OCI-LY1 (cell line): ENCODE measurements at regions not wholly inside any gene's neighbourhood (a gene's known extent, or its start where the extent isn't known, plus 50 kb on each side); places are given as distances from the start of the nearest gene placed in this dataset.

Experiments
- H2AFZ ChIP-seq: fragments of 200-600 bp; sonication (generic), shearing (Covaris generic); 2 replicates; pipeline ENCODE4 v1.6.0; 2014; ENCODE audit warnings: antibody characterized with exemption, mild to moderate bottlenecking, low read length
- H3F3A ChIP-seq: fragments of 200-600 bp; sonication (generic), shearing (Covaris generic); 2 replicates; pipeline ENCODE4 v1.6.0; 2014; ENCODE audit warnings: mild to moderate bottlenecking, antibody characterized with exemption, low read length, moderate library complexity; ENCODE audit not compliant: insufficient read depth
- H3K27ac ChIP-seq: fragments of 200-600 bp; sonication (generic); 2 replicates; pipeline ENCODE4 v1.5.1; 2014; ENCODE audit warnings: low read length, mixed run types, mild to moderate bottlenecking, low read depth; ENCODE audit not compliant: poor library complexity, severe bottlenecking
- H3K27me3 ChIP-seq: fragments of 200-600 bp; sonication (generic); 2 replicates; pipeline ENCODE4 v1.6.0; 2014; ENCODE audit warnings: antibody characterized with exemption, mild to moderate bottlenecking, low read length, moderate library complexity; ENCODE audit not compliant: insufficient read depth
- H3K36me3 ChIP-seq: fragments of 200-600 bp; sonication (generic); 2 replicates; pipeline ENCODE4 v1.6.1; 2014; ENCODE audit warnings: mild to moderate bottlenecking, antibody characterized with exemption, low read length, moderate library complexity, mixed read lengths; ENCODE audit not compliant: insufficient read depth
- H3K4me1 ChIP-seq: fragments of 200-600 bp; sonication (generic); 2 replicates; pipeline ENCODE4 v1.5.1; 2014; ENCODE audit warnings: mild to moderate bottlenecking, low read length, moderate library complexity; ENCODE audit not compliant: insufficient read depth, severe bottlenecking
- H3K4me2 ChIP-seq: fragments of 200-600 bp; sonication (generic), shearing (Covaris generic); 2 replicates; pipeline ENCODE4 v1.6.1; 2014; ENCODE audit warnings: low read length
- H3K4me3 ChIP-seq: fragments of 200-600 bp; sonication (generic); 2 replicates; pipeline ENCODE4 v1.5.1; 2014; ENCODE audit warnings: low read length, low read depth, mild to moderate bottlenecking, mixed read lengths; ENCODE audit not compliant: poor library complexity, severe bottlenecking
- H3K79me2 ChIP-seq: fragments of 200-600 bp; shearing (Covaris generic); 2 replicates; pipeline ENCODE4 v1.6.1; 2016; ENCODE audit warnings: mixed run types, low read length, mixed read lengths; ENCODE audit not compliant: insufficient read depth
- H3K9ac ChIP-seq: fragments of 200-600 bp; sonication (generic), shearing (Covaris generic); 2 replicates; pipeline ENCODE4 v1.6.1; 2014; ENCODE audit warnings: mild to moderate bottlenecking, low read length, mixed read lengths
- H3K9me2 ChIP-seq: fragments of 200-600 bp; sonication (generic), shearing (Covaris generic); 2 replicates; pipeline ENCODE4 v1.6.1; 2014; ENCODE audit warnings: low read depth, mild to moderate bottlenecking, low read length, mixed read lengths
- H3K9me3 ChIP-seq: fragments of 200-600 bp; shearing (Covaris generic); 2 replicates; pipeline ENCODE4 v1.6.1; 2014; ENCODE audit warnings: low read length, mixed read lengths
- H4K20me1 ChIP-seq: fragments of 200-600 bp; sonication (generic), shearing (Covaris generic); 2 replicates; pipeline ENCODE4 v1.6.0; 2016; ENCODE audit warnings: mild to moderate bottlenecking, low read length; ENCODE audit not compliant: insufficient read depth
- EZH2 ChIP-seq: fragments of 200-600 bp; sonication (generic), shearing (Covaris generic); IDR thresholded peaks from 2 replicates; pipeline ENCODE4 v1.8.0; 2017; ENCODE audit warnings: borderline replicate concordance, mixed run types, mild to moderate bottlenecking, antibody characterized with exemption, low read length, moderate library complexity, mixed read lengths
- TF ChIP-seq, protein P1 (sequence below): fragments of 200-600 bp; sonication (generic), shearing (Covaris generic); IDR thresholded peaks from 2 replicates; pipeline ENCODE4 v1.5.1; 2017; ENCODE audit warnings: mild to moderate bottlenecking, antibody characterized with exemption, low read length, moderate library complexity, mixed read lengths

- Histone ChIP-seq H2AFZ (no peak overlapping the region), H3K27me3 (no peaks in the 10 kb centered on the region), H4K20me1 (no peaks in the 10 kb centered on the region), H3F3A (no peaks in the 10 kb centered on the region), H3K36me3 (no peaks in the 10 kb centered on the region), H3K79me2 (no peaks in the 10 kb centered on the region), H3K4me1 (no peaks in the 10 kb centered on the region), H3K4me3 (no peak overlapping the region), H3K9me2 (no peaks in the 10 kb centered on the region), H3K4me2 (no peak overlapping the region), H3K9me3 (no peaks in the 10 kb centered on the region), H3K9ac (no peak overlapping the region), H3K27ac (no peak overlapping the region)
- TF ChIP-seq EZH2 = no peak
- TF ChIP-seq, protein P1, sequence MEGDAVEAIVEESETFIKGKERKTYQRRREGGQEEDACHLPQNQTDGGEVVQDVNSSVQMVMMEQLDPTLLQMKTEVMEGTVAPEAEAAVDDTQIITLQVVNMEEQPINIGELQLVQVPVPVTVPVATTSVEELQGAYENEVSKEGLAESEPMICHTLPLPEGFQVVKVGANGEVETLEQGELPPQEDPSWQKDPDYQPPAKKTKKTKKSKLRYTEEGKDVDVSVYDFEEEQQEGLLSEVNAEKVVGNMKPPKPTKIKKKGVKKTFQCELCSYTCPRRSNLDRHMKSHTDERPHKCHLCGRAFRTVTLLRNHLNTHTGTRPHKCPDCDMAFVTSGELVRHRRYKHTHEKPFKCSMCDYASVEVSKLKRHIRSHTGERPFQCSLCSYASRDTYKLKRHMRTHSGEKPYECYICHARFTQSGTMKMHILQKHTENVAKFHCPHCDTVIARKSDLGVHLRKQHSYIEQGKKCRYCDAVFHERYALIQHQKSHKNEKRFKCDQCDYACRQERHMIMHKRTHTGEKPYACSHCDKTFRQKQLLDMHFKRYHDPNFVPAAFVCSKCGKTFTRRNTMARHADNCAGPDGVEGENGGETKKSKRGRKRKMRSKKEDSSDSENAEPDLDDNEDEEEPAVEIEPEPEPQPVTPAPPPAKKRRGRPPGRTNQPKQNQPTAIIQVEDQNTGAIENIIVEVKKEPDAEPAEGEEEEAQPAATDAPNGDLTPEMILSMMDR = no peak
Measured at GRCh38 chr17:13775450-13775849, 173.7 kb upstream of the HS3ST3A1 start.

DNA sequence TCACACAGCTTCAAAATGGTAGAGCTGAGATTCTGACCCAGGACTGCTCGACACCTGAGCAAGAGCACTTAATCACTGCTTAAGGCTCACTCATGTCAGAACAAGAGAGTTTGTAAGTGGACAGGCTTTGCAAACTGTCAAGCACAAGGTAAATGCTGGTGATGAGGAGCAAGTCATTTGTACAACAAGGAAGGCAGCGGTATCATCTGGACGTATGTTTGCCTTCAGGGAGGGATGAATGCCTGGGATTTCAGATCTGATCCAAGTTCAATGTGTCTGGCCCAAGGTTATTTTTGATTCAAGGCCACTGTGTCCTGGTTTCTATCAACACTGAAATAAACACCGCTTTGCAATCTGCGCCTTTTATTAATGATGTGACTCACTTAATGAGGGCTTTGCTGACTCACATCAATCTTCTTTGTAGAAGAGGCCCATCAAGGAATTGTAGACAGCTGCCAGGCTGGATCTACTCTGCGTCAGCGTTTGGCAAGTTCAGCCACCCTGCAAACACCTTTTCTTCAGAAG is 174.4 kb upstream of the HS3ST3A1 start:
- no peaks in the 10 kb centered on the region for H3F3A ChIP-seq
- H3K27ac ChIP-seq = no peak overlapping the region
- no peaks in the 10 kb centered on the region for H3K79me2 ChIP-seq
- no peaks in the 10 kb centered on the region for H3K9me2 ChIP-seq
- H3K4me1 ChIP-seq = no peaks in the 10 kb centered on the region
- no peaks in the 10 kb centered on the region for H3K9me3 ChIP-seq
- no peak overlapping the region for H3K9ac ChIP-seq
- H3K27me3 ChIP-seq = no peaks in the 10 kb centered on the region
- TF ChIP-seq, protein P1 = no peak
- no peak for TF ChIP-seq EZH2
- H2AFZ ChIP-seq = no peak overlapping the region
- H3K4me2 ChIP-seq = no peak overlapping the region
- no peak overlapping the region for H3K4me3 ChIP-seq
- H4K20me1 ChIP-seq = no peaks in the 10 kb centered on the region
- H3K36me3 ChIP-seq = no peaks in the 10 kb centered on the region

GRCh38 chr17:13777003-13777402 is 175.3 kb upstream of the HS3ST3A1 start:
- no peaks in the 10 kb centered on the region for H3K9me2 ChIP-seq
- H3F3A ChIP-seq = no peaks in the 10 kb centered on the region
- H2AFZ ChIP-seq = no peak overlapping the region
- no peaks in the 10 kb centered on the region for H3K27me3 ChIP-seq
- H3K4me3 ChIP-seq = no peak overlapping the region
- no peaks in the 10 kb centered on the region for H3K36me3 ChIP-seq
- no peaks in the 10 kb centered on the region for H3K4me1 ChIP-seq
- TF ChIP-seq, protein P1 = no peak
- TF ChIP-seq EZH2 = no peak
- H3K9ac ChIP-seq = no peak overlapping the region
- H3K4me2 ChIP-seq = no peak overlapping the region
- no peaks in the 10 kb centered on the region for H3K79me2 ChIP-seq
- no peaks in the 10 kb centered on the region for H4K20me1 ChIP-seq
- H3K9me3 ChIP-seq = no peaks in the 10 kb centered on the region
- H3K27ac ChIP-seq = no peak overlapping the region
